Bronchial epithelial cell (primary cell): ENCODE measurements at regions not wholly inside any gene's neighbourhood (a gene's known extent, or its start where the extent isn't known, plus 50 kb on each side); places are given as distances from the start of the nearest gene placed in this dataset.

ENCODE experiments used
- DNase-seq: peaks from one replicate; pipeline ENCODE4 v3.0.0-alpha.2; 2010; ENCODE audit warnings: low read depth
- FAIRE-seq: peaks from 2 replicates; lab custom pipeline; 2011; peaks lifted over from hg19 to GRCh38; lab: Jason Lieb, UNC
- H3K27me3 ChIP-seq: 2 replicates; pipeline ENCODE4 v1.5.1; 2011; ENCODE audit warnings: low read length; ENCODE audit not compliant: control insufficient read depth, insufficient read depth
- H3K36me3 ChIP-seq: 2 replicates; pipeline ENCODE4 v1.5.1; 2011; ENCODE audit warnings: low read length; ENCODE audit not compliant: control insufficient read depth, insufficient read depth
- H3K4me3 ChIP-seq: 2 replicates; pipeline ENCODE4 v1.5.1; 2011; ENCODE audit warnings: mild to moderate bottlenecking, low read depth, low read length, control low read depth
- CTCF ChIP-seq: IDR thresholded peaks from 2 replicates; pipeline ENCODE4 v1.5.1; 2011; ENCODE audit warnings: mild to moderate bottlenecking, moderate library complexity, low read length, control low read depth, inconsistent platforms; ENCODE audit not compliant: insufficient read depth, severe bottlenecking

- Histone ChIP-seq H3K27me3 (no peaks in the 10 kb centered on the region), H3K4me3 (no peak overlapping the region), H3K36me3 (no peaks in the 10 kb centered on the region)
- no peak for TF ChIP-seq CTCF
- FAIRE-seq, result no peak
- DNase-seq, result peak; percentile 58
Measured at GRCh38 chrX:58051346-58051745, 141.1 kb upstream of the ZXDA start.

- H3K4me3 ChIP-seq, result no peak overlapping the region
- FAIRE-seq (no peak), DNase-seq (no peak)
- H3K36me3 ChIP-seq, result no peaks in the 10 kb centered on the region
- no peak for TF ChIP-seq CTCF
- no peaks in the 10 kb centered on the region for H3K27me3 ChIP-seq
Measured at GRCh38 chrX:58044130-58044529, 133.9 kb upstream of the ZXDA start.

- no peaks in the 10 kb centered on the region for H3K36me3 ChIP-seq
- H3K4me3 ChIP-seq, result no peak overlapping the region
- no peaks in the 10 kb centered on the region for H3K27me3 ChIP-seq
- FAIRE-seq (no peak), DNase-seq (peak; percentile 33)
- peak; percentile 46 for TF ChIP-seq CTCF
Measured at GRCh38 chrX:58025979-58026378, 115.7 kb upstream of the ZXDA start.

GRCh38 chrX:57985951-57986350 lies 75.7 kb upstream of the ZXDA start:
- no peak for FAIRE-seq
- TF ChIP-seq CTCF, result no peak
- Histone ChIP-seq H3K4me3 (no peak overlapping the region), H3K36me3 (no peaks in the 10 kb centered on the region), H3K27me3 (no peaks in the 10 kb centered on the region)
- DNase-seq, result no peak

GRCh38 chrX:57984620-57985019 lies 74.4 kb upstream of the ZXDA start:
- DNase-seq, result no peak
- H3K4me3 ChIP-seq, result no peak overlapping the region
- TF ChIP-seq CTCF, result no peak
- H3K36me3 ChIP-seq, result no peaks in the 10 kb centered on the region
- FAIRE-seq, result no peak
- H3K27me3 ChIP-seq, result no peaks in the 10 kb centered on the region

- no peak overlapping the region for H3K4me3 ChIP-seq
- H3K27me3 ChIP-seq, result no peaks in the 10 kb centered on the region
- H3K36me3 ChIP-seq, result no peaks in the 10 kb centered on the region
- no peak for TF ChIP-seq CTCF
- FAIRE-seq (no peak), DNase-seq (no peak)
Measured at GRCh38 chrX:57977992-57978391, 67.7 kb upstream of the ZXDA start.
